ENCODE measurements at regions not wholly inside any gene's neighbourhood (a gene's known extent, or its start where the extent isn't known, plus 50 kb on each side); places are given as distances from the start of the nearest gene placed in this dataset.

- no peaks in the 10 kb centered on the region for H3K79me1 ChIP-seq (ENCODE audit: low read depth, low read length)
- H2BK5ac ChIP-seq (ENCODE audit: low read depth, low read length): no peak overlapping the region
- H2BK15ac ChIP-seq (ENCODE audit: low read length): no peak overlapping the region
- H2AK5ac ChIP-seq (ENCODE audit: low read depth, low read length): no peak overlapping the region
- no peak overlapping the region for H3K4me2 ChIP-seq (ENCODE audit: insufficient read depth in 1 of 2, low read depth in 2 of 2, low read length in 2 of 2)
- no peaks in the 10 kb centered on the region for H3K4me1 ChIP-seq (replicated peaks in 1 of 4; ENCODE audit: control insufficient read depth in 3 of 4, insufficient read depth in 4 of 4, low read length in 3 of 4)
- H3K79me2 ChIP-seq (ENCODE audit: control insufficient read depth in 1 of 2, insufficient read depth in 2 of 2, low read length in 2 of 2): no peaks in the 10 kb centered on the region
- FAIRE-seq: no peak
- H4K91ac ChIP-seq (replicated peaks; ENCODE audit: insufficient read length, low read length): no peak overlapping the region
- no peak overlapping the region for H3K14ac ChIP-seq (ENCODE audit: insufficient read length)
- 95% methylated on average over 23 of the region's 23 CpGs; no CpG with 5 or more reads in 1 of the 2 experiments for WGBS, 2 experiments (ENCODE audit: extremely low coverage in 1 of 2, insufficient coverage in 1 of 2, insufficient read length in 1 of 2, insufficient replicate concordance in 2 of 2, low coverage in 1 of 2, low lambda C conversion rate in 2 of 2, missing lambda C conversion rate in 1 of 2)
- ChIA-PET CTCF (ENCODE audit: partially characterized antibody) (interaction anchor here (1.0 to 2.1 kb wide), 3 partner anchors 11 to 271 kb away, joined by 3 to 10 read pairs (median 4); no protein-coding TSS in a partner anchor), POLR2A (ENCODE audit: partially characterized antibody) (no interaction called here)
- no peak overlapping the region for H4K8ac ChIP-seq (ENCODE audit: extremely low read depth, insufficient read depth, low read length)
- no peaks in the 10 kb centered on the region for H3K27me3 ChIP-seq (replicated peaks in 1 of 4; ENCODE audit: control insufficient read depth in 3 of 4, extremely low read depth in 1 of 4, insufficient read depth in 3 of 4, low read length in 3 of 4)
- H3K9ac ChIP-seq (replicated peaks in 1 of 4; ENCODE audit: extremely low read depth in 1 of 4, low read depth in 3 of 4, low read length in 3 of 4): no peak overlapping the region
- no peak overlapping the region for H3K18ac ChIP-seq (ENCODE audit: extremely low read depth, low read length)
- H3K23me2 ChIP-seq (ENCODE audit: low read depth, low read length): no peaks in the 10 kb centered on the region
- no peak overlapping the region for H3K4me3 ChIP-seq (ENCODE audit: extremely low read depth in 1 of 4, insufficient read depth in 2 of 4, low read depth in 3 of 4, low read length in 4 of 4)
- H3K23ac ChIP-seq (ENCODE audit: insufficient read length): no peak overlapping the region
- H3K27ac ChIP-seq (ENCODE audit: low read depth, low read length): no peak overlapping the region
- no peak overlapping the region for H2AFZ ChIP-seq (ENCODE audit: low read length)
- H2BK20ac ChIP-seq (ENCODE audit: low read length): no peak overlapping the region
- no peak overlapping the region for H2BK12ac ChIP-seq (ENCODE audit: low read depth, low read length)
- no peaks in the 10 kb centered on the region for H3K9me3 ChIP-seq (ENCODE audit: insufficient read depth in 2 of 2, low read depth in 1 of 2, low read length in 1 of 2)
- no peak overlapping the region for H2BK120ac ChIP-seq (replicated peaks; ENCODE audit: low read depth, low read length)
- H3K4ac ChIP-seq (replicated peaks; ENCODE audit: insufficient read length, low read depth, low read length): no peak overlapping the region
- H4K5ac ChIP-seq (ENCODE audit: insufficient read length, low read depth, low read length): no peak overlapping the region
- H4K20me1 ChIP-seq (replicated peaks in 1 of 2; ENCODE audit: control insufficient read depth in 1 of 2, insufficient read depth in 2 of 2, low read length in 2 of 2): no peaks in the 10 kb centered on the region
- DNase-seq (ENCODE audit: low read depth in 1 of 2, low spot score in 2 of 2): no peak
- H3K56ac ChIP-seq (replicated peaks; ENCODE audit: insufficient read length, low read depth, low read length): no peak overlapping the region
- no peaks in the 10 kb centered on the region for H3K36me3 ChIP-seq (ENCODE audit: control insufficient read depth in 2 of 4, insufficient read depth in 4 of 4, low read length in 3 of 4)
- no peak for TF ChIP-seq POLR2A (IDR thresholded peaks at IDR 0.05; ENCODE audit: control extremely low read depth in 1 of 2, low read depth in 2 of 2, low read length in 2 of 2)
- TF ChIP-seq GABPA (IDR thresholded peaks at IDR 0.05; ENCODE audit: borderline replicate concordance, insufficient read depth, low read length): no peak
- no peak for TF ChIP-seq HDAC2 (IDR thresholded peaks at IDR 0.05; ENCODE audit: borderline replicate concordance in 1 of 2, low read depth in 2 of 2, low read length in 2 of 2)
- TF ChIP-seq ATF2 (IDR thresholded peaks at IDR 0.05; ENCODE audit: low read length): no peak
- TF ChIP-seq, protein P1, sequence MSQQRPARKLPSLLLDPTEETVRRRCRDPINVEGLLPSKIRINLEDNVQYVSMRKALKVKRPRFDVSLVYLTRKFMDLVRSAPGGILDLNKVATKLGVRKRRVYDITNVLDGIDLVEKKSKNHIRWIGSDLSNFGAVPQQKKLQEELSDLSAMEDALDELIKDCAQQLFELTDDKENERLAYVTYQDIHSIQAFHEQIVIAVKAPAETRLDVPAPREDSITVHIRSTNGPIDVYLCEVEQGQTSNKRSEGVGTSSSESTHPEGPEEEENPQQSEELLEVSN (IDR thresholded peaks at IDR 0.05): no peak
- TF ChIP-seq ATF3 (IDR thresholded peaks at IDR 0.05; ENCODE audit: insufficient read depth, low read depth, low read length): no peak
- no peak for TF ChIP-seq KDM1A (IDR thresholded peaks at IDR 0.05; ENCODE audit: borderline replicate concordance, low read length)
Measured at GRCh38 chr9:78857373-78858225, 560.7 kb downstream of the PSAT1 start.
